Panc1 (cell line): ENCODE measurements at regions not wholly inside any gene's neighbourhood (a gene's known extent, or its start where the extent isn't known, plus 50 kb on each side); places are given as distances from the start of the nearest gene placed in this dataset.

Experiments used
- ATAC-seq: fragments of 200-7000 bp; cut with Tn5 transposase; 2 replicates; pipeline ENCODE4 v1.9.1; 2020; ENCODE audit warnings: mild to moderate bottlenecking, moderate library complexity
- BruUV-seq: library from RNA; stranded (reverse); fragments of 400-500 nt; replicated peaks from 2 replicates; lab custom pipeline; 2021; lab: Mats Ljungman, UMichigan
- CTCF ChIA-PET: fragments of 300-600 bp; sonication (Branson Sonifier 250); formaldehyde crosslinking; loops from one replicate; lab custom pipeline; 2022; ENCODE audit warnings: antibody characterized with exemption; lab: Charles Lee
- POLR2A ChIA-PET: fragments of 300-600 bp; sonication (Branson Sonifier 250); formaldehyde crosslinking; loops from one replicate; lab custom pipeline; 2022; ENCODE audit warnings: antibody characterized with exemption; lab: Charles Lee
- DNase-seq: peaks from one replicate; pipeline ENCODE4 v3.0.0-alpha.2; 2010; ENCODE audit warnings: low read depth, low spot score
- H3K27ac ChIP-seq: 2 replicates; pipeline ENCODE4 v1.5.1; 2011; ENCODE audit warnings: mild to moderate bottlenecking, low read length, inconsistent platforms
- H3K27me3 ChIP-seq: fragments of 200-500 bp; sonication (Bioruptor generic); 2 replicates; pipeline ENCODE4 v1.6.0; 2014; ENCODE audit warnings: low read length, inconsistent platforms; ENCODE audit not compliant: control insufficient read depth, insufficient read depth
- H3K36me3 ChIP-seq: fragments of 200-500 bp; sonication (Bioruptor generic); 2 replicates; pipeline ENCODE4 v1.5.1; 2014; ENCODE audit warnings: inconsistent platforms, mild to moderate bottlenecking, low read length, moderate library complexity; ENCODE audit not compliant: control insufficient read depth, insufficient read depth
- H3K4me1 ChIP-seq: 2 replicates; pipeline ENCODE4 v1.5.1; 2011; ENCODE audit warnings: inconsistent platforms, mild to moderate bottlenecking, low read length, moderate library complexity; ENCODE audit not compliant: control insufficient read depth, insufficient read depth
- H3K4me3 ChIP-seq, 2 experiments: 2 replicates each; pipeline ENCODE4 v1.5.1; 2011 to 2012; ENCODE audit warnings: low read depth in 2 of 2, low read length in 2 of 2, mild to moderate bottlenecking in 2 of 2, inconsistent platforms in 1 of 2, moderate library complexity in 1 of 2
- H3K9me3 ChIP-seq: fragments of 200-500 bp; sonication (Bioruptor generic); 2 replicates; pipeline ENCODE4 v1.5.1; 2014; ENCODE audit warnings: low read depth, mild to moderate bottlenecking, inconsistent platforms, low read length, moderate library complexity; ENCODE audit not compliant: control insufficient read depth, insufficient read depth
- CTCF ChIP-seq: fragments of 450-650 bp; IDR thresholded peaks from 2 replicates; pipeline ENCODE4 v1.5.1; 2017; ENCODE audit warnings: mild to moderate bottlenecking
- POLR2AphosphoS5 ChIP-seq: IDR thresholded peaks from 2 replicates; pipeline ENCODE4 v1.6.1; 2012; ENCODE audit warnings: mild to moderate bottlenecking, low read depth, low read length, moderate library complexity
- REST ChIP-seq, 2 experiments: IDR thresholded peaks; 2 replicates each; pipeline ENCODE4 v1.6.1; 2011 to 2012; ENCODE audit warnings: low read depth in 2 of 2, control low read depth in 1 of 2, low read length in 1 of 2, mild to moderate bottlenecking in 1 of 2, moderate library complexity in 1 of 2; ENCODE audit not compliant: insufficient read depth in 1 of 2
- SIN3A ChIP-seq: IDR thresholded peaks from 2 replicates; pipeline ENCODE4 v1.6.1; 2012; ENCODE audit warnings: low read depth, mild to moderate bottlenecking, low read length, moderate library complexity, borderline replicate concordance; ENCODE audit not compliant: insufficient read depth
- TCF7L2 ChIP-seq: IDR thresholded peaks from 2 replicates; pipeline ENCODE4 v1.6.1; 2011; ENCODE audit warnings: mild to moderate bottlenecking, low read depth, low read length, inconsistent platforms
- in situ Hi-C: cut with HindIII; loops from 2 replicates; pipeline ENCODE4 v1.10.0; 2016; ENCODE audit warnings: low sequenced_read_pairs, low pct_unique_long_range_greater_than_20kb
- intact Hi-C: fragments of 100-400 bp; cut with micrococcal nuclease; formaldehyde crosslinking; loops from one replicate; pipeline ENCODE4 v1.10.0; 2022; ENCODE audit not compliant: unreplicated experiment

GRCh38 chr1:221905802-221906201, 163.9 kb upstream of the DUSP10 start:
- no peak overlapping the region for H3K27ac ChIP-seq
- no peaks in the 10 kb centered on the region for H3K4me1 ChIP-seq
- intact Hi-C loops (no loop called here), in situ Hi-C loops (no loop called here)
- no peaks in the 10 kb centered on the region; the same call in 1 of the 2 replicates for H3K27me3 ChIP-seq
- CTCF ChIA-PET: no interaction called here
- H3K9me3 ChIP-seq: no peaks in the 10 kb centered on the region
- no peak for TF ChIP-seq REST (IDR thresholded peaks at IDR 0.05; ENCODE audit: insufficient read depth in 1 of 2, low read depth in 2 of 2, low read length in 1 of 2)
- no peak for TF ChIP-seq TCF7L2
- no peak for TF ChIP-seq CTCF
- TF ChIP-seq POLR2AphosphoS5: no peak
- TF ChIP-seq SIN3A: no peak
- no peaks in the 10 kb centered on the region for H3K36me3 ChIP-seq
- ATAC-seq: no peak
- no TSS peak for BruUV-seq
- DNase-seq: no peak
- H3K4me3 ChIP-seq: no peak overlapping the region
- POLR2A ChIA-PET: no interaction called here

GRCh38 chr1:221904319-221904718, 162.4 kb upstream of the DUSP10 start:
- no peaks in the 10 kb centered on the region for H3K4me1 ChIP-seq
- intact Hi-C loops (no loop called here), in situ Hi-C loops (no loop called here)
- no TSS peak for BruUV-seq
- H3K4me3 ChIP-seq: no peak overlapping the region
- TF ChIP-seq CTCF (no peak), TCF7L2 (no peak), SIN3A (no peak), REST (IDR thresholded peaks at IDR 0.05; ENCODE audit: insufficient read depth in 1 of 2, low read depth in 2 of 2, low read length in 1 of 2) (no peak), POLR2AphosphoS5 (no peak)
- no peak for ATAC-seq
- no peaks in the 10 kb centered on the region for H3K27me3 ChIP-seq
- no peak overlapping the region for H3K27ac ChIP-seq
- H3K9me3 ChIP-seq: no peaks in the 10 kb centered on the region
- CTCF ChIA-PET: no interaction called here
- no peaks in the 10 kb centered on the region for H3K36me3 ChIP-seq
- POLR2A ChIA-PET: no interaction called here
- no peak for DNase-seq
